OCI-LY1 (cell line): ENCODE measurements at regions not wholly inside any gene's neighbourhood (a gene's known extent, or its start where the extent isn't known, plus 50 kb on each side); places are given as distances from the start of the nearest gene placed in this dataset.

Experiments
- EZH2 ChIP-seq: fragments of 200-600 bp; sonication (generic), shearing (Covaris generic); IDR thresholded peaks from 2 replicates; pipeline ENCODE4 v1.8.0; 2017; ENCODE audit warnings: borderline replicate concordance, mixed run types, mild to moderate bottlenecking, antibody characterized with exemption, low read length, moderate library complexity, mixed read lengths
- TF ChIP-seq, protein P1 (sequence below): fragments of 200-600 bp; sonication (generic), shearing (Covaris generic); IDR thresholded peaks from 2 replicates; pipeline ENCODE4 v1.5.1; 2017; ENCODE audit warnings: mild to moderate bottlenecking, antibody characterized with exemption, low read length, moderate library complexity, mixed read lengths

DNA sequence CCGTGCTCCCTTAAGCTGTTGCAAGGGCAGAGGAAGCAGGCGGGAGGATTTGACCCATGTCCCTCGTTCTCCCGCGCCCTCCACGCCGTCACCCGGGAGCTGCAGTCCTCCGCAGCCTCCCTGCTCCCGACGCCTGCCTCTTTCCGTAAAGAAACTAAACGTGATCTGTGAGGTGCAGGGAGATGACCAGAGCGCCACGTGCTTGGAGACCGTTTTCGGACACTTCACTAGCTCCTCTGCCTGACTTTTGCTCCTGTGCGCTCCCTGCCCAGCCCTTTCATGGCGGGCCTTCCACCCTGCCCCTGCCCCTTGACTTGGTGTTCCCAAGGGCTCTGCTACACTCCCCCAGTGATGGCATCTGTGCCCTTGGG, 171.2 kb downstream of the LSM5 start:
- TF ChIP-seq, protein P1, sequence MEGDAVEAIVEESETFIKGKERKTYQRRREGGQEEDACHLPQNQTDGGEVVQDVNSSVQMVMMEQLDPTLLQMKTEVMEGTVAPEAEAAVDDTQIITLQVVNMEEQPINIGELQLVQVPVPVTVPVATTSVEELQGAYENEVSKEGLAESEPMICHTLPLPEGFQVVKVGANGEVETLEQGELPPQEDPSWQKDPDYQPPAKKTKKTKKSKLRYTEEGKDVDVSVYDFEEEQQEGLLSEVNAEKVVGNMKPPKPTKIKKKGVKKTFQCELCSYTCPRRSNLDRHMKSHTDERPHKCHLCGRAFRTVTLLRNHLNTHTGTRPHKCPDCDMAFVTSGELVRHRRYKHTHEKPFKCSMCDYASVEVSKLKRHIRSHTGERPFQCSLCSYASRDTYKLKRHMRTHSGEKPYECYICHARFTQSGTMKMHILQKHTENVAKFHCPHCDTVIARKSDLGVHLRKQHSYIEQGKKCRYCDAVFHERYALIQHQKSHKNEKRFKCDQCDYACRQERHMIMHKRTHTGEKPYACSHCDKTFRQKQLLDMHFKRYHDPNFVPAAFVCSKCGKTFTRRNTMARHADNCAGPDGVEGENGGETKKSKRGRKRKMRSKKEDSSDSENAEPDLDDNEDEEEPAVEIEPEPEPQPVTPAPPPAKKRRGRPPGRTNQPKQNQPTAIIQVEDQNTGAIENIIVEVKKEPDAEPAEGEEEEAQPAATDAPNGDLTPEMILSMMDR: no peak
- no peak for TF ChIP-seq EZH2
